Neural progenitor cell (in vitro differentiated cells): ENCODE measurements at regions not wholly inside any gene's neighbourhood (a gene's known extent, or its start where the extent isn't known, plus 50 kb on each side); places are given as distances from the start of the nearest gene placed in this dataset.

Experiments
- DNase-seq: peaks from one replicate; pipeline ENCODE4 v3.0.0-alpha.2; 2016; ENCODE audit warnings: low spot score
- H2AFZ ChIP-seq: fragments of 200-600 bp; sonication (generic); replicated peaks from 2 replicates; pipeline ENCODE4 v1.6.1; 2016; ENCODE audit warnings: antibody characterized with exemption
- H3F3A ChIP-seq: fragments of 200-600 bp; sonication (generic); 2 replicates; pipeline ENCODE4 v1.6.1; 2016; ENCODE audit warnings: antibody characterized with exemption, low read depth
- H3K27ac ChIP-seq: fragments of 200-600 bp; sonication (generic); 2 replicates; pipeline ENCODE4 v1.5.1; 2016; ENCODE audit warnings: mild to moderate bottlenecking
- H3K27me3 ChIP-seq: fragments of 200-600 bp; sonication (generic); 2 replicates; pipeline ENCODE4 v1.6.1; 2016; ENCODE audit warnings: mild to moderate bottlenecking, moderate library complexity
- H3K36me3 ChIP-seq: fragments of 200-600 bp; sonication (generic); 2 replicates; pipeline ENCODE4 v1.5.1; 2016
- H3K4me1 ChIP-seq: fragments of 200-600 bp; sonication (generic); 2 replicates; pipeline ENCODE4 v1.6.1; 2016; ENCODE audit warnings: mixed run types
- H3K4me2 ChIP-seq: fragments of 200-600 bp; sonication (generic); 2 replicates; pipeline ENCODE4 v1.6.1; 2016
- H3K4me3 ChIP-seq: fragments of 200-600 bp; sonication (generic); 2 replicates; pipeline ENCODE4 v1.5.1; 2016
- H3K79me2 ChIP-seq: fragments of 200-600 bp; sonication (generic); 2 replicates; pipeline ENCODE4 v1.6.1; 2016; ENCODE audit warnings: low read depth
- H3K9ac ChIP-seq: fragments of 200-600 bp; sonication (generic); 2 replicates; pipeline ENCODE4 v1.6.1; 2016
- H3K9me3 ChIP-seq: fragments of 200-600 bp; sonication (generic); 2 replicates; pipeline ENCODE4 v1.5.1; 2016; ENCODE audit warnings: low read depth
- H4K20me1 ChIP-seq: fragments of 200-600 bp; sonication (generic); 2 replicates; pipeline ENCODE4 v1.6.1; 2016; ENCODE audit warnings: low read depth
- H3K27ac Mint-ChIP-seq: 3 replicates; pipeline ENCODE4 v1.8.0; 2021; ENCODE audit warnings: mixed read lengths
- H3K27me3 Mint-ChIP-seq: 2 replicates; pipeline ENCODE4 v1.8.0; 2022; ENCODE audit warnings: low read depth, mild to moderate bottlenecking, inconsistent platforms, moderate library complexity, mixed read lengths; ENCODE audit not compliant: insufficient read depth
- H3K36me3 Mint-ChIP-seq: 3 replicates; pipeline ENCODE4 v1.8.0; 2021; ENCODE audit warnings: mixed read lengths
- H3K4me1 Mint-ChIP-seq: 3 replicates; pipeline ENCODE4 v1.8.0; 2021; ENCODE audit warnings: mixed read lengths
- H3K4me3 Mint-ChIP-seq: 3 replicates; pipeline ENCODE4 v1.8.0; 2021; ENCODE audit warnings: mild to moderate bottlenecking, moderate library complexity, mixed read lengths
- H3K9me3 Mint-ChIP-seq: 3 replicates; pipeline ENCODE4 v1.8.0; 2020; ENCODE audit warnings: mixed read lengths
- EZH2 ChIP-seq: fragments of 200-600 bp; sonication (generic); IDR thresholded peaks from 2 replicates; pipeline ENCODE4 v1.6.1; 2017; ENCODE audit warnings: antibody characterized with exemption, mild to moderate bottlenecking, moderate library complexity
- EZH2phosphoT487 ChIP-seq: fragments of 200-600 bp; sonication (generic); IDR thresholded peaks from 2 replicates; pipeline ENCODE4 v1.6.1; 2017; ENCODE audit warnings: antibody characterized with exemption
- TF ChIP-seq, protein P1 (sequence below): fragments of 200-600 bp; sonication (generic); IDR thresholded peaks from 2 replicates; pipeline ENCODE4 v1.5.1; 2017; ENCODE audit warnings: antibody characterized with exemption, mild to moderate bottlenecking

- Mint-ChIP-seq H3K9me3 (peaks cover 3% of the 10 kb centered on the region), H3K27ac (no peak overlapping the region), H3K4me3 (no peak overlapping the region), H3K4me1 (no peaks in the 10 kb centered on the region), H3K36me3 (no peaks in the 10 kb centered on the region), H3K27me3 (peaks cover 10% of the 10 kb centered on the region)
- Histone ChIP-seq H4K20me1 (no peaks in the 10 kb centered on the region), H3K79me2 (no peaks in the 10 kb centered on the region), H3K9me3 (no peaks in the 10 kb centered on the region), H3K4me3 (no peak overlapping the region), H3K9ac (no peak overlapping the region), H3K36me3 (no peaks in the 10 kb centered on the region), H2AFZ (no peak overlapping the region), H3K4me1 (no peaks in the 10 kb centered on the region), H3F3A (no peaks in the 10 kb centered on the region), H3K4me2 (no peak overlapping the region), H3K27ac (no peak overlapping the region), H3K27me3 (no peaks in the 10 kb centered on the region)
- no peak for DNase-seq
- TF ChIP-seq, protein P1, sequence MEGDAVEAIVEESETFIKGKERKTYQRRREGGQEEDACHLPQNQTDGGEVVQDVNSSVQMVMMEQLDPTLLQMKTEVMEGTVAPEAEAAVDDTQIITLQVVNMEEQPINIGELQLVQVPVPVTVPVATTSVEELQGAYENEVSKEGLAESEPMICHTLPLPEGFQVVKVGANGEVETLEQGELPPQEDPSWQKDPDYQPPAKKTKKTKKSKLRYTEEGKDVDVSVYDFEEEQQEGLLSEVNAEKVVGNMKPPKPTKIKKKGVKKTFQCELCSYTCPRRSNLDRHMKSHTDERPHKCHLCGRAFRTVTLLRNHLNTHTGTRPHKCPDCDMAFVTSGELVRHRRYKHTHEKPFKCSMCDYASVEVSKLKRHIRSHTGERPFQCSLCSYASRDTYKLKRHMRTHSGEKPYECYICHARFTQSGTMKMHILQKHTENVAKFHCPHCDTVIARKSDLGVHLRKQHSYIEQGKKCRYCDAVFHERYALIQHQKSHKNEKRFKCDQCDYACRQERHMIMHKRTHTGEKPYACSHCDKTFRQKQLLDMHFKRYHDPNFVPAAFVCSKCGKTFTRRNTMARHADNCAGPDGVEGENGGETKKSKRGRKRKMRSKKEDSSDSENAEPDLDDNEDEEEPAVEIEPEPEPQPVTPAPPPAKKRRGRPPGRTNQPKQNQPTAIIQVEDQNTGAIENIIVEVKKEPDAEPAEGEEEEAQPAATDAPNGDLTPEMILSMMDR = no peak
- TF ChIP-seq EZH2 (no peak), EZH2phosphoT487 (no peak)
Measured at GRCh38 chr16:17529982-17530760, 59.4 kb upstream of the XYLT1 start.

DNA sequence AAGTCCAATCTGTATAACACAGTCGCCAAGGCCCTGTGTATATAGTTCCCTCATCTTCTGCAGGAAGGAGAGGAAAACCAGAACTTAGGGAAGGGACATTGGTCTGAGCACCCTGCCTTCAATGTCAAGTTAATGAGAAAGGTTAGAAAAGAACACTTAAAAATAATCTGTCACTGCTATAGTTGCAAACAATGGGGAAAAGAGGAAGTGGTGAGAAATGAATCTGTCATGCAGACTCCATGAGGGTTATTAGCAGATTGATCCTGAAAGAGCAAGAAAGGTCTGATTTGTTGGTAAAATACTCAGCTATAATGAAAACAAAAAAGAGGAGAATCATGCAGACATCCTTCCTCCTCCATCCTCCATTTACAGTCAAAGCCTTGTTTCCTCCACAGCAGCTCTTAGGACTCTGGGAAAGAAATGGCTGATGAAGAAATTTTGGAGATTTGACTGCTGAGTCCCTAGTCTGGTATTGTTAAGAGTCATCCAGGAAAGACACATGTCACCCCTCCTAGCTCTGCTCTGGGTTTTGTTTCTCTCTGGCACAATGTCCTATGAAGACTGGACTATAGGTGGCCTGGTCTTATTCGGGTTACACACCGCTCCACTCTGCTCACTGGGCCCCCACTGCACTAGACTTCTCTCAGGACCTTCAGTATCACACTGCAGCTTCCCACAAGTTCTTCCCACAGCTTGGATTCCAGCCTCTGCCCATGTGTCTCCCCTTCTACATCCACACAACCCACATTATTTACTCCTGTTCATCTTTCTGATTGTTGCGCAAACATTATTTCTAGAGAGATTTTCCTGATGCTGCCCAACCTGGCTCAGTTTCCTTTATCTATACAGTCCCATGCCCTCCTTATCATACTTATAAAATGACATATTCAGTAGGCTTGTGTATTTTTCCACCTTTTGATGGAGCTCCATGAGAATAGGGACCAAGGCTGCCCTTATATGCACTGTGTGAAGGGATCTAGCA is 56.5 kb upstream of the XYLT1 start:
- no peaks in the 10 kb centered on the region for H3K9me3 ChIP-seq
- no peak for DNase-seq

GRCh38 chr16:17524656-17525055 is 53.9 kb upstream of the XYLT1 start:
- DNase-seq = no peak
- no peaks in the 10 kb centered on the region for H3K36me3 Mint-ChIP-seq
- H3K4me1 ChIP-seq = no peaks in the 10 kb centered on the region
- no peaks in the 10 kb centered on the region for H3K9me3 Mint-ChIP-seq
- peaks cover 3% of the 10 kb centered on the region for H3K27me3 Mint-ChIP-seq
- H3K4me1 Mint-ChIP-seq = no peaks in the 10 kb centered on the region
- no peaks in the 10 kb centered on the region for H3K79me2 ChIP-seq
- no peak overlapping the region for H3K4me3 ChIP-seq
- TF ChIP-seq EZH2phosphoT487 (no peak), EZH2 (no peak)
- TF ChIP-seq, protein P1 = no peak
- no peaks in the 10 kb centered on the region for H3K9me3 ChIP-seq
- no peak overlapping the region for H3K27ac ChIP-seq
- no peaks in the 10 kb centered on the region for H3K36me3 ChIP-seq
- H4K20me1 ChIP-seq = no peaks in the 10 kb centered on the region
- no peak overlapping the region for H3K27ac Mint-ChIP-seq
- H3F3A ChIP-seq = no peaks in the 10 kb centered on the region
- no peak overlapping the region for H2AFZ ChIP-seq
- H3K9ac ChIP-seq = no peak overlapping the region
- H3K4me2 ChIP-seq = no peak overlapping the region
- H3K4me3 Mint-ChIP-seq = no peak overlapping the region
- H3K27me3 ChIP-seq = no peaks in the 10 kb centered on the region

More for the DNA sequence above, 56.5 kb upstream of the XYLT1 start:
- no peaks in the 10 kb centered on the region for H3K36me3 Mint-ChIP-seq
- H3K9me3 Mint-ChIP-seq = peaks cover 2% of the 10 kb centered on the region
- H3K27me3 Mint-ChIP-seq = peaks cover 7% of the 10 kb centered on the region
- no peak overlapping the region for H3K4me3 Mint-ChIP-seq
- H3K9ac ChIP-seq = no peak overlapping the region
- no peak overlapping the region for H3K27ac ChIP-seq
- H3K27me3 ChIP-seq = no peaks in the 10 kb centered on the region
- H3K79me2 ChIP-seq = no peaks in the 10 kb centered on the region
- H4K20me1 ChIP-seq = no peaks in the 10 kb centered on the region
- no peaks in the 10 kb centered on the region for H3K4me1 Mint-ChIP-seq
- TF ChIP-seq, protein P1 = no peak
- TF ChIP-seq EZH2 (no peak), EZH2phosphoT487 (no peak)
- H2AFZ ChIP-seq = no peak overlapping the region
- H3K36me3 ChIP-seq = no peaks in the 10 kb centered on the region
- H3K27ac Mint-ChIP-seq = peak overlapping the region; percentile 39
- no peak overlapping the region for H3K4me2 ChIP-seq
- H3F3A ChIP-seq = no peaks in the 10 kb centered on the region
- no peaks in the 10 kb centered on the region for H3K4me1 ChIP-seq
- H3K4me3 ChIP-seq = no peak overlapping the region
